ENCODE measurements at regions not wholly inside any gene's neighbourhood (a gene's known extent, or its start where the extent isn't known, plus 50 kb on each side); places are given as distances from the start of the nearest gene placed in this dataset.

DNA sequence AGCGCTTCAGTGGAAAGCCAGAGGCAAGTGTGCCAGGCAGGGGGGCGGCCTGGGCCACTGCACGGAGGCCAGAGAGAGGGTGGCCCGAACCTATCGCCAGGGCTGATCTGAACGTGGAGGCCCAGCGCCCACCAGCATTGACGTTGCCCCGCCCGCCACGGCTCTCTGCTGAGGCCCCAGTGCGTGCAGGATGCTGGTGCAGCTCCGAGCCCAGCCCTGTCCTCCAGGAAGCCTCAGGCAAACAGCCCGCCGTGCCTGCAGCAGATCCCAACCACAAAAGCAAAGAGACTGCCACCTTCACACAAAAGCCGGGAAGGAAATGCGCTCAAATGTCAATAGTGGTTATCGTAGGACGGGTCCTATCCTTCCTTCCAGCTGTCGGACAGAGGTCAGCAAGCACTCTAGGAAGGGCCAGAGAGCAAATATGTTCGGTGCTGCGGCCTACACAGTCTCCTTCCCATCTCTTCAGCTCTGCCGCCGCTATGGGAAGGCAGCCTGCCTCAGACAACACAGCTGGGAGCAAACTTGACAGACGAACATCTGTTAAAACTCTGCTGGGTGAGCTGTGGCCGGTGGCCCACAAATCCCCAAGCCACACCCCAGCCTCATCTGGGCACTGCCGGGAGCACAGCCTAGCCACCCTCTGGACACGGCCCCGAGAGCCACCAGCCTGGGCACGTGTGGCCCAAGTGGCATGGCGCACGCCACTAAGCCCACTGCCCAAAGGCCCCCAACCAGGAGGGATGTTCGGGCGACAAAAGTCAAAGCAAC is 146.2 kb downstream of the CRYBB2 start:
- Histone ChIP-seq H3K4me1 (peaks cover 23 to 67% (median 40%) of the 10 kb centered on the region in 9 donors), H3K27me3 (no peaks in the 10 kb centered on the region), H3K4me3 (no peak overlapping the region), H3K36me3 (peaks cover 0 to 7% (median 0%) of the 10 kb centered on the region in 9 donors), H3K27ac (peak overlapping the region in 8 of 10 donors; percentile 2 to 68 (median 47)), H3K9me3 (no peaks in the 10 kb centered on the region)
- DNase-seq (peak; percentile 25 to 44), ATAC-seq (peak; percentile 12 to 68 (median 40))
- intact Hi-C loops (cut with DNase I), result loop anchor here in 5 of 10 donors (5.0 to 10.0 kb wide), 3 partner anchors 37 to 409 kb away; no protein-coding TSS in a partner anchor
- 62 to 73% methylated on average over 34 of the region's 34 CpGs for WGBS, 2 donors
- no peak for TF ChIP-seq CTCF (IDR thresholded peaks at IDR 0.05)

DNA sequence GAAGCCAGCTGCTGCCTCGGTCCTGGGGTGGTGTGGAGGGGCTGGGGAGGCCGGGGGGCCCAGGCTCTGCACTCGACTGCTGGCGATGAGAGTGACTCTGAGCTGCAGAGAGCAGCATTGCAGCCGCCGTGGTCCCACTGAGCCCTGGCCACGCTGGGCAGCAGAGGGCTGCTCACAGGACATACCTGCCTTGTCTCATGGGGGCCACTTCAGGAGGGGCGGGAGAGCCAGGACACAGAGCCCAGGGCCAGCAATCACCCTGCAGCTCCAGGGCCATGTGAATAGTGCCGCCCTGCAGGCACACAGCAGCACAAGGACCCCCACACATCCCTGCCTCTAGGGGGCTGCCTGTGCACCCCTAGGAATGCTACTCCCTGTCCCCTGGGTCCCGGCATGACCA is 147.0 kb downstream of the CRYBB2 start:
- WGBS, 2 donors, result 90 to 93% methylated on average over 10 of the region's 10 CpGs
- Histone ChIP-seq H3K9me3 (no peaks in the 10 kb centered on the region), H3K27me3 (no peaks in the 10 kb centered on the region), H3K4me3 (no peak overlapping the region), H3K36me3 (peaks cover 0 to 5% (median 0%) of the 10 kb centered on the region in 9 donors), H3K4me1 (peaks cover 23 to 67% (median 40%) of the 10 kb centered on the region in 9 donors), H3K27ac (peak overlapping the region in 3 of 10 donors; percentile 50 to 64 (median 61))
- ATAC-seq, result no peak
- no peak for TF ChIP-seq CTCF (IDR thresholded peaks at IDR 0.05)
- DNase-seq, result no peak
- intact Hi-C loops (cut with DNase I), result loop anchor here in 5 of 10 donors (5.0 to 10.0 kb wide), 3 partner anchors 36 to 408 kb away; no protein-coding TSS in a partner anchor

DNA sequence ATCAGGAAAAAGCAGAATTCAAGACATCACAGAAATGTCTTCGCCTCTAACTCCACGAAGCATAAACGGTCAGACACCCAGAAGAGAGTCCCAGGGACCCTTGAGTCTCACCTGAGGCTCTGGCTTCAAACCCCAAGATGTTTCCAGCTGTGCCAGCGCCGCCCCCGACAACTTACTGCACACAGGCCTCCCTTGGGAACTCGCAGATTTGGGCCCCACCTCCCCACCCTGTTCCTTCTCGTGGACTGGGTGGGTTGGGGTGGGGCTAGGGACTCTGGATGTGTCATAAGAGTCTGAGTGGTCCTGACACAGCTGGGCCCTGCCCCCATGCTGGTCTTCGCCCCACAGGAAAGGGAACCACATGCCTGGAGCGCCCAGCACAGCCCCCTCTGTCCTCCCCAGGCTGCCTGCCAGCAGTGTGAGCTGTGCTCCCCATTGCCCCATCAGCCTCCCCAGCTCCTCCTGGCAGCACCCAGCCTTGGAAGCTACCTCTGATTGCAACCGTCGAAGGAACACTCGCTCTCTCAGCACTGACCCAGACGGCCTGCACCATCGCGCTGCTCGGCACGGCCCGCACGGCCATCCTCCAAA is 147.5 kb downstream of the CRYBB2 start:
- peaks cover 0 to 10% (median 0%) of the 10 kb centered on the region in 9 donors for H3K36me3 ChIP-seq
- intact Hi-C loops (cut with DNase I), result loop anchor here in 5 of 10 donors (5.0 to 10.0 kb wide), 3 partner anchors 35 to 408 kb away; no protein-coding TSS in a partner anchor
- H3K27ac ChIP-seq, result no peak overlapping the region
- DNase-seq, result no peak
- H3K4me3 ChIP-seq, result no peak overlapping the region
- no peak for TF ChIP-seq CTCF (IDR thresholded peaks at IDR 0.05)
- H3K27me3 ChIP-seq, result no peaks in the 10 kb centered on the region
- peaks cover 23 to 64% (median 38%) of the 10 kb centered on the region in 9 donors for H3K4me1 ChIP-seq
- 91 to 94% methylated on average over 20 of the region's 20 CpGs for WGBS, 2 donors
- H3K9me3 ChIP-seq, result no peaks in the 10 kb centered on the region
- no peak for ATAC-seq

GRCh38 chr22:25367756-25368155 is 148.3 kb downstream of the CRYBB2 start:
- no peak overlapping the region for H3K4me3 ChIP-seq
- peaks cover 18 to 56% (median 30%) of the 10 kb centered on the region in 9 donors for H3K4me1 ChIP-seq
- intact Hi-C loops (cut with DNase I), result loop anchor here in 5 of 10 donors (5.0 to 10.0 kb wide), 3 partner anchors 35 to 407 kb away; no protein-coding TSS in a partner anchor
- ATAC-seq (no peak), DNase-seq (no peak)
- no peaks in the 10 kb centered on the region for H3K27me3 ChIP-seq
- TF ChIP-seq CTCF (IDR thresholded peaks at IDR 0.05), result no peak
- peaks cover 0 to 16% (median 0%) of the 10 kb centered on the region in 9 donors for H3K36me3 ChIP-seq
- H3K9me3 ChIP-seq, result no peaks in the 10 kb centered on the region
- H3K27ac ChIP-seq, result no peak overlapping the region
- 95% methylated on average over 18 of the region's 18 CpGs for WGBS, 2 donors

Measured in heart right ventricle (tissue), 16 donors.